Astrocyte of the cerebellum (primary cell): ENCODE measurements at regions not wholly inside any gene's neighbourhood (a gene's known extent, or its start where the extent isn't known, plus 50 kb on each side); places are given as distances from the start of the nearest gene placed in this dataset.

Experiments used
- DNase-seq: peaks from one replicate; pipeline ENCODE4 v3.0.0-alpha.2; 2011; ENCODE audit warnings: low read depth
- H3K4me3 ChIP-seq: 2 replicates; pipeline ENCODE4 v1.5.1; 2011; ENCODE audit warnings: mild to moderate bottlenecking, low read depth, low read length, moderate library complexity
- in situ Hi-C: cut with HindIII; loops from 2 replicates; pipeline ENCODE4 v1.10.0; 2017; ENCODE audit warnings: low sequenced_read_pairs
- TF ChIP-seq, protein P1 (sequence below): IDR thresholded peaks from 2 replicates; pipeline ENCODE4 v1.5.1; 2012; ENCODE audit warnings: low read length, low read depth, moderate library complexity, mild to moderate bottlenecking; ENCODE audit errors: missing control alignments

DNA sequence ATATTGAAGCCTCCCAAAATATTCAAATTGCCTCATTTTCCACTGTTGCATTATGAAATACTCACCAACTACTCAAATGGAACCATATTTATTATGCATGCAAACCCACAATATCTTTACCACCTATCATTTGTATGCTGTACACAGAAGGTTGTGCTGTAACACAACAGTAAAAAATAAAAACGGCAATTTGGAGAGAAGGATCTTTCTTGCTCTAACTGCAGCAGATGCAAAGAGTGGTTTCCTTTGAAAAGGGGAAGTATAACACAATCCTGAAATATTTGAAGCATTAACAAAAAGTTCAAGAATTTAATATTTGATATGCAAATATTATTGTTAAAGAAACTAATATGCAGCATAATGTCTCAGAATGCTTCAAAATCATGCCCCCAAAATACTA is 244.5 kb upstream of the SUCLG2 start:
- DNase-seq = no peak
- no peak overlapping the region for H3K4me3 ChIP-seq
- in situ Hi-C loops = no loop called here
- TF ChIP-seq, protein P1, sequence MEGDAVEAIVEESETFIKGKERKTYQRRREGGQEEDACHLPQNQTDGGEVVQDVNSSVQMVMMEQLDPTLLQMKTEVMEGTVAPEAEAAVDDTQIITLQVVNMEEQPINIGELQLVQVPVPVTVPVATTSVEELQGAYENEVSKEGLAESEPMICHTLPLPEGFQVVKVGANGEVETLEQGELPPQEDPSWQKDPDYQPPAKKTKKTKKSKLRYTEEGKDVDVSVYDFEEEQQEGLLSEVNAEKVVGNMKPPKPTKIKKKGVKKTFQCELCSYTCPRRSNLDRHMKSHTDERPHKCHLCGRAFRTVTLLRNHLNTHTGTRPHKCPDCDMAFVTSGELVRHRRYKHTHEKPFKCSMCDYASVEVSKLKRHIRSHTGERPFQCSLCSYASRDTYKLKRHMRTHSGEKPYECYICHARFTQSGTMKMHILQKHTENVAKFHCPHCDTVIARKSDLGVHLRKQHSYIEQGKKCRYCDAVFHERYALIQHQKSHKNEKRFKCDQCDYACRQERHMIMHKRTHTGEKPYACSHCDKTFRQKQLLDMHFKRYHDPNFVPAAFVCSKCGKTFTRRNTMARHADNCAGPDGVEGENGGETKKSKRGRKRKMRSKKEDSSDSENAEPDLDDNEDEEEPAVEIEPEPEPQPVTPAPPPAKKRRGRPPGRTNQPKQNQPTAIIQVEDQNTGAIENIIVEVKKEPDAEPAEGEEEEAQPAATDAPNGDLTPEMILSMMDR = no peak

DNA sequence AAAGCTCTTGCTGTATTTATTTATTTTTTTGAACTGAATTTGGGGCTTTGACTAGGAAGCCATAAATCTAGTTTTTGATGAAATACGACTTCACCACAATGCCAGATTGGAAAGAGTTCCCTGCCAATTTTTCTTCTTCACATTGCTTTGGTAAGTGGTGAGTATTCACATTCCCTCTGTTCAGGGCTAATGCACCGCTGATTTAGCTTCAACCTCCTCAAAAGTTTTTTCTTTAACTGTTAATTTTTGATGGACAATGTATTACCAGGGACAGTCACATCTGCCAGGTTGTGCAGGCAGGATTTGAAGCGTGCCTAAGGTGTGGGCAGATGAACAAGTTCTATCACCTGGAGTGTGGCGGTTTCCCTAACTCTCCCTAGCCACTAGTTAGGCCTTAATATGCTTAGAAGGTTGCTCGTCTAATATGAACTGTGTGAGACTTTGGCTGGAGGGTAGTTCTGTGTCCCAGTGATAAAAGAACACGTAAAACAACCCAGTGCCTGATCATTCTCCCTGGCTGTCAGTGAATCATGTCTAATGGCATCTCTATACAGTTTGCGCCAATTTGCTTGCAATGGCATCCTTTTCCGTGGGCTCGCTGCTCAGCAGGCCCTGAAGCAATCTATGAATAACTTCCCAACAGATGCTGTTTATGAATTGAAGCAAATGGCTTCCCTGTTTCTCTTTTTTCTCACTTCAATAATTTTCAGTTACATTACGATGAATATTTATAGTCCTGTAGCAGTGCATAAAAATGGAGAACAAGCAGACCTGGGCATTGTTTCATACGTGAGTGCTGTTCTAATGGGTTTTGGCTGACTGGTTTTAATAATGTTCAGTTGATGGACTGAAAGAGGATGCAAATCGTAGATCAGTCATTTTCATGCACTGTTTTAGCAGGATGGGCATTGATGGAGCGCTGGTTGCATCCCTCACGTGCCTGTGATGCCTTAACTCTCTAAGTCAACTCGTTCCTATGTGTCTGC is 243.2 kb upstream of the SUCLG2 start:
- H3K4me3 ChIP-seq = no peak overlapping the region
- no peak for DNase-seq
- TF ChIP-seq, protein P1 = no peak
- in situ Hi-C loops = no loop called here

DNA sequence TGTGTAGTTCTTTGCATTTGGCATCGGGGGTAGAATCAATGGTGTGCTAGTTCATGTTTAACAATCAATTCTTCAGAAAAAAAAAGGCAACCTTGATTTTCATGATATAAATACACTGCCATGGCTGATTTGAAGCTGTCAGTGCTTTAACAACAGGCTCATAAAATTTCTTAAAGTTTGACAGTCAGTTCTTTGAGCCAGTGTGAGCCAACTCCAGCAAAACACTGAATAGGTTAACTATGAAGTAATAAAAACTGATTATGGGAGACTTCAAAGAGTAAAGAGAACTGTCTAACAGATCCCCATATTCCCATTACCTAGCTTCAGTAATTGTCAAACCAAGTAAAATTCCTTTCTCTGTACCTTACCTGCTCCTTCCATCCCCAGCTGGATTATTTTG is 241.7 kb upstream of the SUCLG2 start:
- TF ChIP-seq, protein P1 = no peak
- no peak for DNase-seq
- no peak overlapping the region for H3K4me3 ChIP-seq
- in situ Hi-C loops = no loop called here

DNA sequence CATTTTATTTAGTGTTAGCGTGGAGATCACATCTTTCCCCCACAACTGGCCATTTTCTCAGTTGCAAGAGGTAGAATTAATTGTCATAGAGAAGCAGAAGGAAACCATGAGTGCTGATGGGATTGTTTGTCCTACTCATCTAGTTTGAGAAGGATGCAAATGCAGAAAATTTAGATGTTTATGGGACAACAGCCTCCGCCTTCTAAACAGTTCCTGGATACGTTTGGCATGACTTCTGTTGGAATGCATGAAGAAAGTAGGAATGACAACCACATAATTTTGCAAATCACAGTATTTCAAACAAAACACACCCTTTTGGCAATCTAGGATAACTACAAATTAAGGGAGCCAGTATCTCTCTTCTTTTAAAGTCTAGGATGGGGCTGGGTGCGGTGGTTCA is 240.1 kb upstream of the SUCLG2 start:
- in situ Hi-C loops = no loop called here
- DNase-seq = no peak
- TF ChIP-seq, protein P1 = no peak

GRCh38 chr3:67884345-67884744 is 229.9 kb upstream of the SUCLG2 start:
- TF ChIP-seq, protein P1 = no peak
- DNase-seq = no peak
- H3K4me3 ChIP-seq = no peak overlapping the region
- in situ Hi-C loops = no loop called here

More for the DNA sequence above, 240.1 kb upstream of the SUCLG2 start:
- H3K4me3 ChIP-seq = no peak overlapping the region

DNA sequence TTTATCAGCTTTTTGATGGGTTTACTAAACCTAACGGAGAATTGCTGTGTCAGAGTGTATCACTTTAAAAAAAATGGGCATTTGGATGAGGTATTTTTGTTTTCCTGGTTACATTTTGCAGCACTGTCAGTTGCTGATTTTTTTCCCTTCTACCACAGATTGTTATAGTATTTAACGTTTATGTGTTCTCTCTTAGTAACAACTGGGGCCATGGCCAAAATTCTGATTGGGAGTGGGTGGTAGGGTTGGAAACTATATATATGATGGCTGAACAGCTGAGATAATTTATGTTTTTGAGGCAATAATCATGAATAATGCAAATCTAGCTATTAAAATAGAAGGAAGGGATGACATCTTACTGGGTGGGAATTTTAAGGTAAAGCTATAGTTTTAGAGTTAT is 229.4 kb upstream of the SUCLG2 start:
- no peak for DNase-seq
- TF ChIP-seq, protein P1 = no peak
- in situ Hi-C loops = no loop called here
- H3K4me3 ChIP-seq = no peak overlapping the region
